Fibroblast of skin of right biceps (primary cell): ENCODE measurements at regions not wholly inside any gene's neighbourhood (a gene's known extent, or its start where the extent isn't known, plus 50 kb on each side); places are given as distances from the start of the nearest gene placed in this dataset.
A peak's percentile ranks its signal among the peaks of the same experiment; 100 is the strongest.
"Not testable (repeated sequence)": the region's sequence is repeated elsewhere in the genome, so short reads cannot be mapped to it uniquely, and the experiment has no call there.

Source experiments
- DNase-seq: peaks from one replicate; pipeline ENCODE4 v3.0.0-alpha.2; 2013

GRCh38 chr4:55696424-55696823, 60.3 kb upstream of the NMU start:
- not testable (repeated sequence) for DNase-seq

GRCh38 chr4:55706541-55706940, 70.4 kb upstream of the NMU start:
- DNase-seq = peak; percentile 40

- DNase-seq = no peak
Measured at GRCh38 chr4:55707507-55707906, 71.4 kb upstream of the NMU start.

- DNase-seq = not testable (repeated sequence)
Measured at GRCh38 chr4:55707991-55708390, 71.9 kb upstream of the NMU start.

- not testable (repeated sequence) for DNase-seq
Measured at GRCh38 chr4:55712835-55713234, 76.7 kb upstream of the NMU start.

- no peak for DNase-seq
Measured at GRCh38 chr4:55721651-55722050, 85.6 kb upstream of the NMU start.

- DNase-seq = no peak
Measured at GRCh38 chr4:55722132-55722531, 86.0 kb upstream of the NMU start.

- no peak for DNase-seq
Measured at GRCh38 chr4:55723403-55723802, 87.3 kb upstream of the NMU start.

- no peak for DNase-seq
Measured at GRCh38 chr4:55725057-55725456, 89.0 kb upstream of the NMU start.

GRCh38 chr4:55727746-55728145, 91.6 kb upstream of the NMU start:
- DNase-seq = no peak

GRCh38 chr4:55729351-55730279, 90.0 kb upstream of the EXOC1L start:
- no peak for DNase-seq

- DNase-seq = no peak
Measured at GRCh38 chr4:55730280-55730931, 89.2 kb upstream of the EXOC1L start.

GRCh38 chr4:55731959-55732358, 87.6 kb upstream of the EXOC1L start:
- DNase-seq = no peak

GRCh38 chr4:55732864-55733263, 86.7 kb upstream of the EXOC1L start:
- DNase-seq = no peak

GRCh38 chr4:55733932-55734331, 85.7 kb upstream of the EXOC1L start:
- peak; percentile 26 for DNase-seq

- no peak for DNase-seq
Measured at GRCh38 chr4:55736605-55737183, 82.9 kb upstream of the EXOC1L start.

GRCh38 chr4:55742655-55743202, 76.9 kb upstream of the EXOC1L start:
- peak; percentile 53 for DNase-seq

- DNase-seq = no peak
Measured at GRCh38 chr4:55744369-55744768, 75.2 kb upstream of the EXOC1L start.

- DNase-seq = no peak
Measured at GRCh38 chr4:55745014-55745413, 74.6 kb upstream of the EXOC1L start.

- DNase-seq = no peak
Measured at GRCh38 chr4:55747793-55748192, 71.8 kb upstream of the EXOC1L start.

- no peak for DNase-seq
Measured at GRCh38 chr4:55749666-55750065, 69.9 kb upstream of the EXOC1L start.

GRCh38 chr4:55752810-55753209, 66.8 kb upstream of the EXOC1L start:
- DNase-seq = no peak

- DNase-seq = no peak
Measured at GRCh38 chr4:55753856-55754255, 65.7 kb upstream of the EXOC1L start.
